ENCODE measurements at regions not wholly inside any gene's neighbourhood (a gene's known extent, or its start where the extent isn't known, plus 50 kb on each side); places are given as distances from the start of the nearest gene placed in this dataset.
"Not testable (repeated sequence)": the region's sequence is repeated elsewhere in the genome, so short reads cannot be mapped to it uniquely, and the experiment has no call there.

- DNase-seq (ENCODE audit: low spot score): no peak
Observed at GRCh38 chr7:81226234-81226633, 307.4 kb upstream of the SEMA3C start.

GRCh38 chr7:81222692-81223091 lies 303.8 kb upstream of the SEMA3C start:
- not testable (repeated sequence) for DNase-seq (ENCODE audit: low spot score)

GRCh38 chr7:81221527-81222217 lies 302.8 kb upstream of the SEMA3C start:
- no peak for DNase-seq (ENCODE audit: low spot score)

- DNase-seq (ENCODE audit: low spot score): no peak
Observed at GRCh38 chr7:81218480-81219106, 299.7 kb upstream of the SEMA3C start.

DNA sequence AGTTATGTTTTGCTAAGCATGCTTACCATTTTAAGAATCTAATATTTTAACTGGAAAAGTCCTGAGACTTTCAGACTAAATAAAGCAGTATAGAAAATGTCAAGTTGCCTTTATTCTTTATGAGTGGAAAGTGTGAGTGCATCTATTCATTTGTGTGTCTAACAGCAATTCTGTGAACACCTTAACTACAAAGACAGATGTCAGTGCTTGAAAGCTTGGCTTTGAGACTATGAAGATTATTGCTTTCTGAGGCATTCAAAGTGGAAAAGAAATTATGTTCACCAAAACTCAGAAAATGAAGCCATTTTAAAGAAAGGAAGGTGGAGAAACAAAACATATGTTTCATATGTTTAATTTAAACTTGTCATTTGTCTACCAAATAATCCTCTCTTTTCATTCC lies 294.5 kb upstream of the SEMA3C start:
- no peak for DNase-seq (ENCODE audit: low spot score)

DNA sequence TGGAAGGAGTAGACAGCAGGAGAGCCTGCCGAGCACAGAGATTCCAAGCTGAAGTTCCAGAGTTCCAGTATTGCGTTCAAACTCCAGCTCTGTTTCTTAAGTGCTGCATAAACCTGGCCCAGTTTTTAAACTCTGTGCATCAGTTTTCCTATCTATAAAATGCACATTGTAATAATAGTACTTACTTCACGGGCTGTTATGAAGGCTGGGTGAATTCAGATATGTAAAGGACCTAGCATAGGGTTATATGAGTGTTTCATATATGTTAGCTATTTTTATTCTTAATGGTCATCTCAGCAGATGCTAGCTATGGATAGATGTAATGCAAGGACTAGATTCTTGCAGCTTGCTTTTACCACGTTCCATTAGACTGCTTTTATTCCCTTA lies 293.1 kb upstream of the SEMA3C start:
- DNase-seq (ENCODE audit: low spot score): no peak

DNA sequence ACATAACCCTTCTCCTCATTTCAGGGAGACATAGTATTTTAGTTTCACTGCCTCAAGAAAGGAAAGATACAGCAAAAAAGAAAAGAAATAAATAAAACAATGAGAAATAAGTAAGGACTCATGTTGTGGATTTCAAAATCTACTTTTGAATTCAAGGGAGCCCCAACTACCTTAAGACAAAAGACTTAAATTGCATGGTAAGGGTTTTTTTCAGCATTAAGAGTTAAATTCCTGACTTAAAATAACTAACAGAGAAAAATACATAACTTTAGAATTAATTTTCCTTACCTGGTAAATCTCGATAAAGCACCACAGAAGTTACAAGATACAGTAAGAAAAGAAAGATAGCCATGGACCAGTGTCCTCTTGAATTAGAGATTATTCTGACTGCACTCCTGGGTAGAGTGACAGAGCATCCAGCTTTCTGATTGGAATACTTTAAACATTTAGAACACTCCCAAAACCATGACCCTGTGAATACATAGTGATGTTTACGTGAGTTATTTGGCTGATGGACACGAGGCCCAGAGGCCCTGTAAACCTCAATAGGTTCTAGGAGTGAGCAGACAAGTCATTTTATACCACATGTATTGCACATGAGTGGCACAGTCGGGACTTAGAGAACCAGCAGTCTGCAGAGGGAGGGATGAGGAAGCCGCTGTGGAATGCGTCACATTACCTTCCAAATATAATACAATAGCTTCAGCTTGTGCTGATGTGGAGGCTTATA lies 292.5 kb upstream of the SEMA3C start:
- no peak for DNase-seq (ENCODE audit: low spot score)

- DNase-seq (ENCODE audit: low spot score): no peak
Observed at GRCh38 chr7:81210137-81211064, 291.6 kb upstream of the SEMA3C start.

DNA sequence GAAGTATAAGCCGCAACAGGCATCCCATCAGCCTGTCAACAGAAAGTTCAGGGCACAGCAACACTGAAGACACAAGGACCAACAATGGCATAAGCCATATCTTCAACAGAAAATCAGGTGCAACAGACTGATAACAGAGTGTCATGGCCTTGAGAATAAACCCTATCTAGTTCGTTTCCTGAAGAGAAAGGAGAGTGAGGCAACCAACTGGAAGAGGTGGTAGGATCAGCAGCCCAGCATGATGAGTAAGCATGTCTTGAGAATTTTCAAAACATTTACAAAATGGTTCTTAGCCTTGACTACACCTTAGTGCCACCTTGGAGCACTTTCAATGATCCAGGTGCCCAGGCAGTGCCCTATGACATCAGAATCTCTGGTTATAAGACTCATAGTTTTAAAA lies 290.2 kb upstream of the SEMA3C start:
- DNase-seq (ENCODE audit: low spot score): no peak

GRCh38 chr7:81207801-81208200 lies 288.9 kb upstream of the SEMA3C start:
- no peak for DNase-seq (ENCODE audit: low spot score)

DNA sequence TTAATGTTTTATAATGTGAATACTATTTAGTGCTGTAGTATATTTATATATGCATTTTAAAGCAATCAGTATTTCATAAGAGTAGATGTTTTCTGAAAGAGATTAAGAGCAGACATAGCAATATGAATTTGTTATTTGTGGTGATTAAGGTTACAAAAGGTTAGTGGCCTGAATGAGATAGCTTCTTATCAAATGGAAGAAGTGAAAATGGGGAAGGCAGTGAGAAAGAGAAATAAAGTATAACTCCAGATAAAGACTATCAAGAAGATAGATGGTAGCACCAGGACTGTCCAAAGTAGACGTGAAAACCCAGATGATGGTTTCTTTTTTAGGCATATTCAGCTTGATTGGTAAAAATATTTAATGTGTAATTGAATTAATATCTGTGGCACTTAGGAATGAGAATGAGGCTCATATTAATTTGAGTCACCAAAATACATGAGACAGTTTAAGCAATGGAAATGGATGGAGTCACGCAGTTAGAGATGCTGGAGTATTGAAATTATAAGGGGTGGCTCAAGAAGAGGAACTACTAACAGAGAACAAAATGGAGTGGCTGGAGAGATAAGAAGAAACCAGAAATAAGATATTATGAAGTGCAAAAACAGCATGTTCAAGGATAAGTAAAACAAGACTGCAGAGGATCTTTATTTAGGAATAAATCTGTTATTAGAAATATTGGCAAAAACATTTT lies 288.0 kb upstream of the SEMA3C start:
- no peak for DNase-seq (ENCODE audit: low spot score)

- DNase-seq (ENCODE audit: low spot score): no peak
Observed at GRCh38 chr7:81206217-81206616, 287.4 kb upstream of the SEMA3C start.

DNA sequence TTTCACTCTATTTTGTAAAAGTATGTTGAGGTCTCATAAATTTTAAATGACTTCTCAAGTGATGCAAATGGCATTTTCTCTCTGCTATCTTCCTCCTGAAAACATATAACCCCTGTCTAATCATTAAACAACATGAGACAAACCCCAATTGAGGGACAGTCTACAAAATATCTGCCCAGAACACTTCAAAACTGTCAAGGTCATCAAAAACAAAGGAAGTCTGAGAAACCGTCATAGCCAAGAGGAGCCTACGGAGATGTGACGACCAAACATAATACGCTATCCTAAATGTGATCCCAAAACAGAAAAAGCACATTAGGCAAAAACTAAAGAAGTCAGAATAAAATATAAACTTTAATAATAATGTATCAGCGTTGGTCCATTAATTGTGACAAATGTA lies 282.3 kb upstream of the SEMA3C start:
- DNase-seq (ENCODE audit: low spot score): no peak

- DNase-seq (ENCODE audit: low spot score): no peak
Observed at GRCh38 chr7:81198766-81199165, 279.9 kb upstream of the SEMA3C start.

GRCh38 chr7:81197266-81197665 lies 278.4 kb upstream of the SEMA3C start:
- DNase-seq (ENCODE audit: low spot score): no peak

DNA sequence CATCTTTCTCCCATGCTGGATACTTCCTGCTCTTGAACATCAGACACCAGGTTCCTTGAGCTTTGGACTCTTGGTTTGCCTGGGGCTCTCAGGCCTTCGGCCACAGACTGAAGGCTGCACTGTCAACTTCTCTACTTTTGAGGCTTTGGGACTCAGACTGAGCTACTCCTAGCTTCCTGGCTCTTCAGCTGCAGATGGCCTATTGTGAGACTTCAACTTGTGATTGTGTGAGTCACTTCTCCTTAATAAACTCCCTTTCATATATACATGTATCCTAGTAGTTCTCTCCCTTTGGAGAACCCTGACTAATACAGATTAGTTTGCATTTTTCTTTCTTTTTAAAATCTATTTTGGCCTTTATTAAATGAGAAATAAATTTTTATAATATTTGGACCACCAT lies 276.2 kb upstream of the SEMA3C start:
- no peak for DNase-seq (ENCODE audit: low spot score)

DNA sequence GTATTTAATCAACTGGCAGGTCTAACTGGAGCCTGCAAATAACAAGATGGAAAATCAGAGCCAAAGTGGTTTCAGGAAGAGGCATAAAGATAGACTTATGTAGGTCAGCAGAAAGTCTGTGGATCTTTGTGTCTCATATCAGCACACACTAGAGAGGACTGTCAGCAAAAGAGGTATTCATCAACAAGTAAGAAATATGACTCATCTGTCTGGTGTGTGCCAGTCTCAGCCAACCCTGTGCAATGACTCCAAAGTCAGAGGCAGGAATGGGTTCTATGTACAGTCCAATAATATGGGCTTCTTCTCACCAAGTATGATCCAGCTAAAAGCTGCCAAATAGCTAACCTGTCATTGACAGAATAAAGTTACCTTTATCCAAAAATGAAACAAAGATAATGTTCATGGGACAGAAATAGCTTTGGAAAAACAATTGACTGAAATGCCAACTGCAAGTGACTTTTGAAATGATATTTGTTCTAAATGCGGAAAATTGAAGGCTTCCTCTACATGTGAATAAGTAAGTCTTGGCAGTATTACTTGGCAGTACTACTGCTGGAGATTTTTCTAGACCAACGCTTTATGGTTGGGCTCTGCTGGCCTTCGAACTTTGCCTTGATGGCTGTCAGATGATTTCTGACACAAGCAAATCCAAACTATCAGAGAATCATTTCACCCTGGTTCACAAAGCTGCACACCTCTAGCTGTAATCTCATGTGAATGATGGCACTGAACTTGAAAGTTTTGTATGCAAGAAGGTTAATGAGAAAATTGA lies 272.3 kb upstream of the SEMA3C start:
- DNase-seq (ENCODE audit: low spot score): peak; percentile 60

GRCh38 chr7:81187753-81188152 lies 268.9 kb upstream of the SEMA3C start:
- no peak for DNase-seq (ENCODE audit: low spot score)

- no peak for DNase-seq (ENCODE audit: low spot score)
Observed at GRCh38 chr7:81186691-81187090, 267.8 kb upstream of the SEMA3C start.

DNA sequence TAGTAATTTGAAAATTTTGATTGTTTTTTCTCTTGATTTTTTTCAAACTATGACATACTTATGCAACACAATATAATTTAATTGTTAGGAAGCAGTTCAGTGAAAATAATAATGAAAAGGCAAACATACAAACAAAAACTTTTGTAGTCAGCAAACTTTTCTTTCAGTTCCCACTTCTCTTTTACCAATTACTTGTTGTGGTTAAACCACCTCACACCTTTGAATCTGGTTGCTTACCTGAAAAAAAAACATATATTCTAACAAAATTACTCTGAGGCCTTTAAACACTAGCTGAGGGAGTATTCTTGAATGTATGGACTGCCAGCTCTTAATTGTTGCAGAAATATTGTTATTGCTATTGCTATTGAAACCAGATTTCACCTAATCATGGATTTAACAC lies 266.2 kb upstream of the SEMA3C start:
- DNase-seq (ENCODE audit: low spot score): no peak

- no peak for DNase-seq (ENCODE audit: low spot score)
Observed at GRCh38 chr7:81183326-81183725, 264.5 kb upstream of the SEMA3C start.
